ENCODE measurements at regions not wholly inside any gene's neighbourhood (a gene's known extent, or its start where the extent isn't known, plus 50 kb on each side); places are given as distances from the start of the nearest gene placed in this dataset.

- TF ChIP-seq POLR2A (IDR thresholded peaks at IDR 0.05) (no peak), POLR2AphosphoS5 (IDR thresholded peaks at IDR 0.05) (no peak), EP300 (IDR thresholded peaks at IDR 0.05) (no peak)
- TF ChIP-seq, protein P1, sequence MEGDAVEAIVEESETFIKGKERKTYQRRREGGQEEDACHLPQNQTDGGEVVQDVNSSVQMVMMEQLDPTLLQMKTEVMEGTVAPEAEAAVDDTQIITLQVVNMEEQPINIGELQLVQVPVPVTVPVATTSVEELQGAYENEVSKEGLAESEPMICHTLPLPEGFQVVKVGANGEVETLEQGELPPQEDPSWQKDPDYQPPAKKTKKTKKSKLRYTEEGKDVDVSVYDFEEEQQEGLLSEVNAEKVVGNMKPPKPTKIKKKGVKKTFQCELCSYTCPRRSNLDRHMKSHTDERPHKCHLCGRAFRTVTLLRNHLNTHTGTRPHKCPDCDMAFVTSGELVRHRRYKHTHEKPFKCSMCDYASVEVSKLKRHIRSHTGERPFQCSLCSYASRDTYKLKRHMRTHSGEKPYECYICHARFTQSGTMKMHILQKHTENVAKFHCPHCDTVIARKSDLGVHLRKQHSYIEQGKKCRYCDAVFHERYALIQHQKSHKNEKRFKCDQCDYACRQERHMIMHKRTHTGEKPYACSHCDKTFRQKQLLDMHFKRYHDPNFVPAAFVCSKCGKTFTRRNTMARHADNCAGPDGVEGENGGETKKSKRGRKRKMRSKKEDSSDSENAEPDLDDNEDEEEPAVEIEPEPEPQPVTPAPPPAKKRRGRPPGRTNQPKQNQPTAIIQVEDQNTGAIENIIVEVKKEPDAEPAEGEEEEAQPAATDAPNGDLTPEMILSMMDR (IDR thresholded peaks at IDR 0.05): no peak
Observed at GRCh38 chr2:81097361-81097760, 792.8 kb upstream of the LRRTM1 start.

Measured in upper lobe of left lung (tissue), 4 donors.